GM23338 (cell line): ENCODE measurements at regions not wholly inside any gene's neighbourhood (a gene's known extent, or its start where the extent isn't known, plus 50 kb on each side); places are given as distances from the start of the nearest gene placed in this dataset.
"Not testable (repeated sequence)": the region's sequence is repeated elsewhere in the genome, so short reads cannot be mapped to it uniquely, and the experiment has no call there.

Experiments used
- ATAC-seq: fragments of 200-7000 bp; cut with Tn5 transposase; 3 replicates; pipeline ENCODE4 v1.9.1; 2020
- DNase-seq: peaks from one replicate; pipeline ENCODE4 v3.0.0-alpha.2; 2015; ENCODE audit warnings: low spot score
- H2AFZ ChIP-seq: fragments of 200-600 bp; sonication (generic); 2 replicates; pipeline ENCODE4 v1.8.0; 2016; ENCODE audit warnings: antibody characterized with exemption, mild to moderate bottlenecking, moderate library complexity
- H3F3A ChIP-seq: fragments of 200-600 bp; sonication (generic); replicated peaks from 2 replicates; pipeline ENCODE4 v1.8.0; 2017; ENCODE audit warnings: antibody characterized with exemption, mixed run types, low read depth
- H3K27ac ChIP-seq: fragments of 200-600 bp; sonication (generic); 2 replicates; pipeline ENCODE4 v1.6.1; 2016; ENCODE audit warnings: low read depth
- H3K27me3 ChIP-seq: fragments of 200-600 bp; sonication (generic); 2 replicates; pipeline ENCODE4 v1.8.0; 2016; ENCODE audit warnings: mild to moderate bottlenecking, mixed run types, moderate library complexity; ENCODE audit not compliant: insufficient read depth
- H3K36me3 ChIP-seq: fragments of 200-600 bp; sonication (generic); 2 replicates; pipeline ENCODE4 v1.8.0; 2016; ENCODE audit warnings: mild to moderate bottlenecking; ENCODE audit not compliant: insufficient read depth
- H3K4me1 ChIP-seq: fragments of 200-600 bp; sonication (generic); 2 replicates; pipeline ENCODE4 v1.8.0; 2016; ENCODE audit warnings: mild to moderate bottlenecking, moderate library complexity; ENCODE audit not compliant: insufficient read depth
- H3K4me2 ChIP-seq: fragments of 200-600 bp; sonication (generic); 2 replicates; pipeline ENCODE4 v1.7.1; 2017; ENCODE audit warnings: mixed run types
- H3K4me3 ChIP-seq: fragments of 200-600 bp; sonication (generic); 2 replicates; pipeline ENCODE4 v1.6.1; 2016; ENCODE audit warnings: mixed run types
- H3K79me2 ChIP-seq: fragments of 200-600 bp; sonication (generic); replicated peaks from 2 replicates; pipeline ENCODE4 v1.8.0; 2017; ENCODE audit warnings: mild to moderate bottlenecking; ENCODE audit not compliant: insufficient read depth
- H3K9me2 ChIP-seq: fragments of 200-600 bp; sonication (generic); 2 replicates; pipeline ENCODE4 v1.8.0; 2017; ENCODE audit not compliant: insufficient read depth
- H4K20me1 ChIP-seq: fragments of 200-600 bp; sonication (generic); replicated peaks from 2 replicates; pipeline ENCODE4 v1.8.0; 2017; ENCODE audit warnings: mild to moderate bottlenecking; ENCODE audit not compliant: insufficient read depth
- H3K27ac Mint-ChIP-seq: 2 replicates; pipeline ENCODE4 v1.8.0; 2020; ENCODE audit warnings: inconsistent platforms, mild to moderate bottlenecking, moderate library complexity, mixed read lengths
- H3K27me3 Mint-ChIP-seq: 3 replicates; pipeline ENCODE4 v1.8.0; 2022; ENCODE audit warnings: low read depth, mild to moderate bottlenecking, moderate library complexity, mixed read lengths, inconsistent platforms; ENCODE audit not compliant: insufficient read depth, poor library complexity
- H3K36me3 Mint-ChIP-seq: 3 replicates; pipeline ENCODE4 v1.8.0; 2021; ENCODE audit warnings: low read depth, mild to moderate bottlenecking, inconsistent platforms, moderate library complexity, mixed read lengths
- H3K4me1 Mint-ChIP-seq: 3 replicates; pipeline ENCODE4 v1.8.0; 2020; ENCODE audit warnings: mild to moderate bottlenecking, inconsistent platforms, mixed read lengths
- H3K4me3 Mint-ChIP-seq: 3 replicates; pipeline ENCODE4 v1.8.0; 2021; ENCODE audit warnings: moderate library complexity, mild to moderate bottlenecking, inconsistent platforms, mixed read lengths
- H3K9me3 Mint-ChIP-seq: 3 replicates; pipeline ENCODE4 v1.8.0; 2020; ENCODE audit warnings: moderate library complexity, mild to moderate bottlenecking, inconsistent platforms, mixed read lengths
- CREB1 ChIP-seq: fragments of 250-450 bp; sonication (Bioruptor Pico); IDR thresholded peaks from 2 replicates; pipeline ENCODE4 v1.5.0; 2020; ENCODE audit warnings: low read depth, mild to moderate bottlenecking, moderate library complexity
- EZH2 ChIP-seq: fragments of 200-600 bp; sonication (generic); IDR thresholded peaks from one replicate; pipeline ENCODE4 v1.8.0; 2017; ENCODE audit warnings: antibody characterized with exemption, mild to moderate bottlenecking, low read depth; ENCODE audit not compliant: unreplicated experiment
- EZH2phosphoT487 ChIP-seq: fragments of 200-600 bp; sonication (generic); IDR thresholded peaks from one replicate; pipeline ENCODE4 v1.8.1; 2018; ENCODE audit warnings: antibody characterized with exemption; ENCODE audit not compliant: unreplicated experiment
- JUNB ChIP-seq: IDR thresholded peaks from one replicate; pipeline ENCODE4 v1.6.1; 2016; ENCODE audit warnings: antibody characterized with exemption; ENCODE audit not compliant: unreplicated experiment
- POLR2AphosphoS5 ChIP-seq: IDR thresholded peaks from 2 replicates; pipeline ENCODE4 v1.6.1; 2016; ENCODE audit warnings: antibody characterized with exemption, low read depth
- STAT1 ChIP-seq: IDR thresholded peaks from one replicate; pipeline ENCODE4 v1.6.1; 2016; ENCODE audit warnings: antibody characterized with exemption; ENCODE audit not compliant: unreplicated experiment
- ZNF114 ChIP-seq: fragments of 250-450 bp; sonication (Bioruptor Pico); IDR thresholded peaks from 2 replicates; pipeline ENCODE4 v1.5.0; 2020; ENCODE audit warnings: mild to moderate bottlenecking, moderate library complexity
- ZNF331 ChIP-seq: fragments of 250-450 bp; sonication (Bioruptor Pico); IDR thresholded peaks from 2 replicates; pipeline ENCODE4 v1.5.0; 2020; ENCODE audit warnings: low read depth, mild to moderate bottlenecking, moderate library complexity
- ZNF462 ChIP-seq: fragments of 250-450 bp; sonication (Bioruptor Pico); IDR thresholded peaks from 2 replicates; pipeline ENCODE4 v1.5.0; 2020; ENCODE audit warnings: mild to moderate bottlenecking, moderate library complexity
- TF ChIP-seq, protein P1 (sequence below): IDR thresholded peaks from one replicate; pipeline ENCODE4 v1.6.1; 2018; ENCODE audit warnings: antibody characterized with exemption; ENCODE audit not compliant: unreplicated experiment
- TF ChIP-seq, protein P2 (sequence below), 2 experiments: fragments of 200-600 bp in 1 of 2; sonication (generic) in 1 of 2; conservative IDR thresholded peaks; 2 replicates each; pipeline versions ENCODE4 v1.5.1 to v1.6.1; 2016 to 2017; ENCODE audit warnings: antibody characterized with exemption in 2 of 2, low read depth in 2 of 2, mild to moderate bottlenecking in 2 of 2, moderate library complexity in 1 of 2

DNA sequence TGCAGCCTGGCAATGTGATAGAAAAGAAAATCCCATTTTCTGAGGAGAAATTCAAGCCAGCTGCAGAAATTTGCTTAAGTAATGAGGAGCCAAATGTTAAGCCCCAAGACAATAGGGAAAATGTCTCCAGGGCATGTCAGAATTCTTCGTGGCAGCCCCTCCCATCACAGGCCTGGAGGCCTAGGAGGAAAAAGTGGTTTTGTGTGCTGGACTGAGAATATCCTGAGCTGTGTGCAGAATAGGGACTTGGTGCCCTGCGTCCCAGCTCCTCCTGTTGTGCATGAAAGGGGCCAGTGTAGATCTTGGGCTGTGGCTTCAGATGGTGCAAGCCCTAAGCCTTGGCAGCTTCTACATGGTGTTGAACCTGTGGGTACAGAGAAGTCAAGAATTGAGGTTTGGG is 948.3 kb downstream of the METTL15 start:
- not testable (repeated sequence) for H3K27me3 Mint-ChIP-seq, H3K36me3 ChIP-seq, H3F3A ChIP-seq, H3K79me2 ChIP-seq, H3K4me2 ChIP-seq, H3K9me2 ChIP-seq, H3K27ac Mint-ChIP-seq, DNase-seq, H3K4me1 ChIP-seq, H2AFZ ChIP-seq, H3K4me3 ChIP-seq, H3K27me3 ChIP-seq, H3K4me1 Mint-ChIP-seq, H3K27ac ChIP-seq, H3K4me3 Mint-ChIP-seq, H4K20me1 ChIP-seq, ATAC-seq
- Mint-ChIP-seq H3K36me3 (peaks cover 25% of the 10 kb centered on the region), H3K9me3 (peaks cover 36% of the 10 kb centered on the region)

DNA sequence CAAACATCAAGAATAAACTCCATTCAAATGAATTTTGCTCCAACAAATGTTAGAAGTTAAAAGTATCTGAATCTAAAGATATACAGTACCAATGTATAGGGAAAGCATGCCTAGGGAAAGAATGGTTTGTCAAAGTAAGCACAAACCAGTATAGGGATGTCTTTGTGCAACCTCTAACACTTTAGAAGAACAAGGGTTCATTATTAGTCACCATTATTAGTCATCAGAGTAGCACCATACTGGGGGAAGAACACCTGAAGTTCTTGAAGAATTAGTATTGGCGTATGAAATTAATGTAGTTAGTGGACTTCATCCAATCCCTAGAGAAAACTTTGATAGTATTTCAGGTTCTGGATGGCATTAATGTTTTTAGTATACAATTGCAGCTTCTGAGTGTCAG is 943.7 kb downstream of the METTL15 start:
- H3K4me1 ChIP-seq: no peaks in the 10 kb centered on the region
- no peak for ATAC-seq
- TF ChIP-seq, protein P1, sequence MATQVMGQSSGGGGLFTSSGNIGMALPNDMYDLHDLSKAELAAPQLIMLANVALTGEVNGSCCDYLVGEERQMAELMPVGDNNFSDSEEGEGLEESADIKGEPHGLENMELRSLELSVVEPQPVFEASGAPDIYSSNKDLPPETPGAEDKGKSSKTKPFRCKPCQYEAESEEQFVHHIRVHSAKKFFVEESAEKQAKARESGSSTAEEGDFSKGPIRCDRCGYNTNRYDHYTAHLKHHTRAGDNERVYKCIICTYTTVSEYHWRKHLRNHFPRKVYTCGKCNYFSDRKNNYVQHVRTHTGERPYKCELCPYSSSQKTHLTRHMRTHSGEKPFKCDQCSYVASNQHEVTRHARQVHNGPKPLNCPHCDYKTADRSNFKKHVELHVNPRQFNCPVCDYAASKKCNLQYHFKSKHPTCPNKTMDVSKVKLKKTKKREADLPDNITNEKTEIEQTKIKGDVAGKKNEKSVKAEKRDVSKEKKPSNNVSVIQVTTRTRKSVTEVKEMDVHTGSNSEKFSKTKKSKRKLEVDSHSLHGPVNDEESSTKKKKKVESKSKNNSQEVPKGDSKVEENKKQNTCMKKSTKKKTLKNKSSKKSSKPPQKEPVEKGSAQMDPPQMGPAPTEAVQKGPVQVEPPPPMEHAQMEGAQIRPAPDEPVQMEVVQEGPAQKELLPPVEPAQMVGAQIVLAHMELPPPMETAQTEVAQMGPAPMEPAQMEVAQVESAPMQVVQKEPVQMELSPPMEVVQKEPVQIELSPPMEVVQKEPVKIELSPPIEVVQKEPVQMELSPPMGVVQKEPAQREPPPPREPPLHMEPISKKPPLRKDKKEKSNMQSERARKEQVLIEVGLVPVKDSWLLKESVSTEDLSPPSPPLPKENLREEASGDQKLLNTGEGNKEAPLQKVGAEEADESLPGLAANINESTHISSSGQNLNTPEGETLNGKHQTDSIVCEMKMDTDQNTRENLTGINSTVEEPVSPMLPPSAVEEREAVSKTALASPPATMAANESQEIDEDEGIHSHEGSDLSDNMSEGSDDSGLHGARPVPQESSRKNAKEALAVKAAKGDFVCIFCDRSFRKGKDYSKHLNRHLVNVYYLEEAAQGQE: no peak
- TF ChIP-seq, protein P2, sequence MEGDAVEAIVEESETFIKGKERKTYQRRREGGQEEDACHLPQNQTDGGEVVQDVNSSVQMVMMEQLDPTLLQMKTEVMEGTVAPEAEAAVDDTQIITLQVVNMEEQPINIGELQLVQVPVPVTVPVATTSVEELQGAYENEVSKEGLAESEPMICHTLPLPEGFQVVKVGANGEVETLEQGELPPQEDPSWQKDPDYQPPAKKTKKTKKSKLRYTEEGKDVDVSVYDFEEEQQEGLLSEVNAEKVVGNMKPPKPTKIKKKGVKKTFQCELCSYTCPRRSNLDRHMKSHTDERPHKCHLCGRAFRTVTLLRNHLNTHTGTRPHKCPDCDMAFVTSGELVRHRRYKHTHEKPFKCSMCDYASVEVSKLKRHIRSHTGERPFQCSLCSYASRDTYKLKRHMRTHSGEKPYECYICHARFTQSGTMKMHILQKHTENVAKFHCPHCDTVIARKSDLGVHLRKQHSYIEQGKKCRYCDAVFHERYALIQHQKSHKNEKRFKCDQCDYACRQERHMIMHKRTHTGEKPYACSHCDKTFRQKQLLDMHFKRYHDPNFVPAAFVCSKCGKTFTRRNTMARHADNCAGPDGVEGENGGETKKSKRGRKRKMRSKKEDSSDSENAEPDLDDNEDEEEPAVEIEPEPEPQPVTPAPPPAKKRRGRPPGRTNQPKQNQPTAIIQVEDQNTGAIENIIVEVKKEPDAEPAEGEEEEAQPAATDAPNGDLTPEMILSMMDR (conservative IDR thresholded peaks at IDR 0.05; ENCODE audit: low read depth in 2 of 2): no peak
- no peak for TF ChIP-seq JUNB
- TF ChIP-seq ZNF331 (CRISPR knock-in tag): no peak
- no peak for TF ChIP-seq EZH2phosphoT487
- no peak for TF ChIP-seq STAT1
- TF ChIP-seq ZNF462 (CRISPR knock-in tag): no peak
- no peak for TF ChIP-seq EZH2
- TF ChIP-seq POLR2AphosphoS5: no peak
- TF ChIP-seq CREB1 (CRISPR knock-in tag): no peak
- TF ChIP-seq ZNF114 (CRISPR knock-in tag): no peak

More for the DNA sequence above, 943.7 kb downstream of the METTL15 start:
- Mint-ChIP-seq H3K27ac (no peak overlapping the region), H3K9me3 (peaks cover 29% of the 10 kb centered on the region), H3K4me3 (no peak overlapping the region), H3K27me3 (no peaks in the 10 kb centered on the region), H3K36me3 (peaks cover 16% of the 10 kb centered on the region; the same call in 2 of the 3 replicates), H3K4me1 (no peaks in the 10 kb centered on the region)
- no peak overlapping the region for H3K27ac ChIP-seq
- H4K20me1 ChIP-seq: no peaks in the 10 kb centered on the region
- H3K27me3 ChIP-seq: no peaks in the 10 kb centered on the region
- no peak for DNase-seq
- H2AFZ ChIP-seq: no peak overlapping the region
- H3K4me3 ChIP-seq: no peak overlapping the region
- peaks cover 10% of the 10 kb centered on the region for H3K9me2 ChIP-seq
- no peaks in the 10 kb centered on the region for H3F3A ChIP-seq
- H3K4me2 ChIP-seq: no peak overlapping the region
- H3K36me3 ChIP-seq: no peaks in the 10 kb centered on the region
- H3K79me2 ChIP-seq: no peaks in the 10 kb centered on the region
